Muscle layer of duodenum (tissue), 2 donors: ENCODE measurements at regions not wholly inside any gene's neighbourhood (a gene's known extent, or its start where the extent isn't known, plus 50 kb on each side); places are given as distances from the start of the nearest gene placed in this dataset.

Source experiments
- H3K27ac ChIP-seq: one replicate; pipeline ENCODE4 v1.7.0; 2013; ENCODE audit warnings: mild to moderate bottlenecking, low read length
- H3K27me3 ChIP-seq: one replicate; pipeline ENCODE4 v1.7.0; 2013; ENCODE audit warnings: low read depth, mild to moderate bottlenecking, control low read depth, low read length
- H3K36me3 ChIP-seq, 2 donors: one replicate each; pipeline ENCODE4 v1.7.0; 2013; ENCODE audit warnings: low read length in 2 of 2, control low read depth in 1 of 2, mild to moderate bottlenecking in 1 of 2; ENCODE audit not compliant: insufficient read depth in 2 of 2, control insufficient read depth in 1 of 2
- H3K4me1 ChIP-seq, 2 donors: one replicate each; pipeline ENCODE4 v1.7.0; 2013; ENCODE audit warnings: low read length in 2 of 2, mild to moderate bottlenecking in 2 of 2, control low read depth in 1 of 2, moderate library complexity in 1 of 2; ENCODE audit not compliant: insufficient read depth in 2 of 2, control insufficient read depth in 1 of 2
- H3K4me3 ChIP-seq, 2 donors: one replicate each; pipeline ENCODE4 v1.7.0; 2013; ENCODE audit warnings: low read length in 2 of 2, low read depth in 1 of 2, mild to moderate bottlenecking in 1 of 2
- H3K9me3 ChIP-seq, 2 donors: one replicate each; pipeline ENCODE4 v1.7.0; 2013; ENCODE audit warnings: low read length in 2 of 2, control low read depth in 1 of 2, mild to moderate bottlenecking in 1 of 2; ENCODE audit not compliant: control insufficient read depth in 1 of 2
- donor health status: healthy.

DNA sequence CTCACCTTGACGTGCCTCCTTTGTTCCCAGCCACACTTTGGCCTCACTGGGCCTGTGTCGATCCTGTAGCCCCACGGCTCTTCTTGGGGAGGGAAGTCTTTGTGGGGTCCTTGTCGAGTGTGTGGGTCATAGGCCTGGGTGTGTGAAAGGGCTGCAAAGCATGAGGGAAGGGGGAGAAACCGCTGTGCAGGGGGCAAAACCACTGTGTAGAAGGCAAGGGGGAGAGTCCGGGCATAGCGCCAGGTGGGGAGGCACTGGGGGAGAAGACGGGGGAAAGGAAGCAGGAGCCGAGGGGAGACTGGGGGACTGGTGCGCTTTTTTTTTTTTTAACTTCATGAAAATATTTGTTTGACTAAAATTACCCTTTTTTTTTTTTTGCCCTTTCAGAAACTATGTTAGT is 65.1 kb upstream of the RASD2 start:
- Histone ChIP-seq H3K4me1 (peaks cover 6 to 37% of the 10 kb centered on the region in 2 donors), H3K36me3 (no peaks in the 10 kb centered on the region), H3K9me3 (no peaks in the 10 kb centered on the region), H3K4me3 (no peak overlapping the region), H3K27me3 (no peaks in the 10 kb centered on the region), H3K27ac (no peak overlapping the region)

DNA sequence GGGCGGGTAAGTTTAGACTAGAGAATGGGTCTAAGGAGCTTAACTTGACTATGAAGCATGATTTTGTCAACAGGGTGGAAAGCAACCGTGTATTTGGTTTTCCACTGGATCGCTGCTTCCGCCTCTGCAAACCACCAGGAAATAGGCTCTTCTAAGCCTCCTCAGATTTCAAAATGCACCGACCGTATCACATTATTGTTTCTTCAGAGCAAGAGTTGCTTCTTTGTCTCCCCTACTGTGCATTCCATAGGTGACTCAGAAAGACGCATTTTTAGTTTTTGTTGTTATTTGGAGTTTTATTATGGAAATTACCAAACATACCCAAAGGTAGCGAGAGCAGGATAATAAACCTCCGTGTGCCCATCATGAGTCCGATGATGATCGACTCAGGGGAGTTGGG is 64.3 kb upstream of the RASD2 start:
- H3K27me3 ChIP-seq: no peaks in the 10 kb centered on the region
- no peaks in the 10 kb centered on the region for H3K9me3 ChIP-seq
- H3K4me1 ChIP-seq: peaks cover 12 to 44% of the 10 kb centered on the region in 2 donors
- H3K27ac ChIP-seq: no peak overlapping the region
- H3K36me3 ChIP-seq: no peaks in the 10 kb centered on the region
- no peak overlapping the region for H3K4me3 ChIP-seq

DNA sequence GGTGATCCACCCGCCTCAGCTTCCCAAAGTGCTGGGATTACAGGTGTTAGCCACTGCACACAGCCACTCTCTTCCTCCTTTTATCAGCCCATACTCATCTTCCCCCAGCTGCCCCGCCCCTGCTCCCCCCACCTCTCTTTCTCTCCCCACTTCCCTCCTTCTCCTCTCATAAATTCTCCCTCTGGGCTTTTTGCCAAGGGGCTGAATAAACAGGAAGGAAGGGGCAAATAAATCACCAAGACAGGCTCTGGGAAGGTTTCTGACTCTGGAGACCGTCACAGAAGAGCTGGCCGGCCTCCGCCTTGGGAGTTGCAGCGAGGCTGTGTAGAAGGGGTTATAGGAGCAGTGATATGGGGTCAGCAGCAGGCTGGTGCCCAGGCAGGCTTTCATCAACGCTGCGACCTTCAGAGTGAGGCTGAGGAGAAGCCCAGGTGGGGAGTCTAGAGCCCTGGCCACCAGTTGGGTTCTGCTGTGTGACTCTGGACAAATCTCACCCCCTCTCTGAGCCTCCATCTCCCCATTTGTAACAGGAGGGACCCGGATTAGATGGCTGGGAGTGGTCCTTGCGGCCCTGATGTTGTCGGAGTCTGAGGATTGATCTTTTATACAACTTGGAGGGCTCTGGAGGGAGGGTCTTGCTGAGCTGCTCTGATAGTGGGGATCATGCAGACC is 62.6 kb upstream of the RASD2 start:
- no peaks in the 10 kb centered on the region for H3K36me3 ChIP-seq
- H3K27me3 ChIP-seq: no peaks in the 10 kb centered on the region
- H3K27ac ChIP-seq: no peak overlapping the region
- H3K9me3 ChIP-seq: no peaks in the 10 kb centered on the region
- H3K4me3 ChIP-seq: peak overlapping the region in 1 of 2 donors; percentile 16
- H3K4me1 ChIP-seq: peaks cover 12 to 40% of the 10 kb centered on the region in 2 donors

DNA sequence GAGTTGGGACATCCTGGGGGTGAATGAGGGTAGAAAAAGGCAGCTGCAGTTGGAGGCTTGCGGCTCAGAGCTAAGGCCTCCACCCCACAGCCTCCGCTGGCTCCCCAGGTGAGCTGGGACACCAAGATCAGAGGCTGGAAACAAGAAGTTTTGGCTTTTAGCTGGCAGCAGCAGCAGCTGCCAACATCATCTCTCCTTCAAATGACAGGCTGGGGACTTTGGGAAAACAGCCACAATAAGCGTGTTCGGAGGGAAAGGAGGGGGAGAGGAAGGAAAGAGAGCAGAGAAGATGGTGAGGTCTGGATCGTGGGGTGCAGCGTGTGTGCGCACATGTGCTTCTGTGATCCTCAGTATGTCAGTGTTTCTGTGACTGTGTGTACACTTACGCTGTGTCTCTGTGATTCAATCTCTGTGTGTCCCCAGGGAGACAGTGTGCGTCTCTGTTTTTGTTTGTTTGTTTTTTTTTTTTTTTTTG is 62.0 kb upstream of the RASD2 start:
- H3K4me1 ChIP-seq: peaks cover 12 to 35% of the 10 kb centered on the region in 2 donors
- no peaks in the 10 kb centered on the region for H3K36me3 ChIP-seq
- no peaks in the 10 kb centered on the region for H3K27me3 ChIP-seq
- no peaks in the 10 kb centered on the region for H3K9me3 ChIP-seq
- no peak overlapping the region for H3K27ac ChIP-seq
- H3K4me3 ChIP-seq: peak overlapping the region in 1 of 2 donors; percentile 16

DNA sequence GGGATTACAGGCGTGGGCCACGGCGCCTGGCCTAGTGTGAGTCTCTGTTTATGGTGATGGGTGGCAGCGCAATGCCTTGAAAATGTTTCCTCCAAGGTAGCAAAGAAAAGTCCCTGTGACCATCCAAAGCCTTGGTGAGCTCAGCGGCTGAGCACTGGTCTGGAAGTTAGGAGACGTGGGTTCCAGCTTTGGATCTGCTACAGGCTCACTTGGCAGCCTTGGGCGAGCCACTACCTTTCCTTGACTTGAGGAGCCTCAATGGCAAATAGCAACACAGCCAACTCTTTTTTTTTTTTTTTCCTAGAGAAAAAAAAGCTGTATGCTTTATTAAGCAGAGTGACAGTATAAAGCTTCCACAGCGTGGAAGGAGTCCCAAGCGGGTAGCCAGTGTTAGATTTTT is 61.3 kb upstream of the RASD2 start:
- peaks cover 12 to 35% of the 10 kb centered on the region in 2 donors for H3K4me1 ChIP-seq
- no peaks in the 10 kb centered on the region for H3K36me3 ChIP-seq
- no peaks in the 10 kb centered on the region for H3K27me3 ChIP-seq
- H3K27ac ChIP-seq: no peak overlapping the region
- no peaks in the 10 kb centered on the region for H3K9me3 ChIP-seq
- H3K4me3 ChIP-seq: no peak overlapping the region

DNA sequence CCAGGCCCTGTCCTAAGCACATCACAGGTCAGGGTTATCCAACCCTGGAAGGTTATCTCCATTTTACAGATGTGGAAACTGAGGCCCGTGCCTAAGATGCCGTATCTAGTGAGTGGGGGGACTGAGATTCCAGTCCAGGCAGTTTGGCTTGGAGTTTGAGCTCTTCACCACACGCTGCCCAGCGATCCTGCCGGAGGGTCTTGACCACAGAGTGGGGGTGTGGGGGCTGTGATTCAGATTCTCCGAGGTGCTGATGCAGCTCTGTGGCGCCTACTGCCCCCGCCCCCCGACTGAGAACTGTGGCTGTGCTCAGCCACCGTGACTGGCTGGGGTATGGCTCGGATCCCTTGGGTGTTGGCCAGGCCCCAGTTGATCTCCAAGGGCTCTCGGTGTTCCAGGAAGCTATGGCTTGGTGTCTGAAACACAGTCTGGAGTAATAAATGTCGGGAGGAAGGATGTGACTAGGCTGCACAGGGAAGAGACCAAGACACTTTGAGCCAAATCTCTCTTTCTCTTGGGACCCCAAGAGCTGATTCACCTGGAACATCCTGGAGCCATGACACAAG is 60.6 kb upstream of the RASD2 start:
- H3K9me3 ChIP-seq: no peaks in the 10 kb centered on the region
- H3K27ac ChIP-seq: no peak overlapping the region
- no peak overlapping the region for H3K4me3 ChIP-seq

DNA sequence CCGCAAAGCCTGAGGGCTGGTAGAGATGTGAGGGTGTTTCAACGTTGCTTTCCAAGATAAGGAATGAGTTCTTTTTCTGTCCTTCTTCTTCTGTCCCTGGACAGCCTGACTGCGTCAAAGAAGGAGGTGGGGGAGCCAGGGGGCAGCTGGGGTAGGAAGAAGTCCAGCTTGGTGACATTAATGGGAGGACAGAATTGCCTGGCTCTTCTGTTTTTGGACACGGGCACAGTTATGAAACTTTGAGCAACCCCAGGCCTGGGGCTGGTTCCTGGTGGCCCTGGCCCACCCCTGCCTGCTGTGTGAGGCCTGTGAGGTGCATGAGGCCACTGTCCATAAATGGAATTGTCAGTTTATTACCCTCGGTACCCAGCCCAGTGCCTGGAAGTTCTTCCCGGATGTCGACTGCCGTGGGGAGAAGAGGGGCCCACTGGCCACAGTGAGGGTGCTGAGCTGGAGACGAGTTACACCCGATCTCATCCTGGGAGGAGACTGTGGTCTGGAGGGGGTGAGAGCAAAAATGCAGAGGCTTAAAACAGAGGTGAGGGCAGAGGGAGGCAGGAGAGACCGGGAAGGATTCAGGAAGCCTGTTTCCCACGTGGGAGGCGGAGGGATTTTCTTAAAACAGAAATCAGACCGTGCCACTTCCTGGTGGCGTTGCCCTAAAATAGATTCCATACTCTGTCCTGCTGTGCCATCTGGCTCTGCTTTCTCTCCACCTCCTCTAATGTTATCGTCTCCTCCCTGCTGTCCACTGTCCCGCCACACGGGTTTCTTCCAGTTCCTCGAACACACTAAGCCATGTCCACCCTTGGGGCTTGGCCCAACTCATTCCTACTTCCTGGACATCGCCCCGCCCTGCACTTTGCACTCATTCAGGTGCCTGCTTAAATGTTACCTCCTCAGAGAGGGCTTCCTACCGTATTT is 59.7 kb upstream of the RASD2 start:
- H3K27ac ChIP-seq: no peak overlapping the region
- no peaks in the 10 kb centered on the region for H3K27me3 ChIP-seq
- H3K4me1 ChIP-seq: peaks cover 12 to 38% of the 10 kb centered on the region in 2 donors
- no peaks in the 10 kb centered on the region for H3K9me3 ChIP-seq
- no peaks in the 10 kb centered on the region for H3K36me3 ChIP-seq
- H3K4me3 ChIP-seq: no peak overlapping the region

More for the DNA sequence above, 60.6 kb upstream of the RASD2 start:
- H3K4me1 ChIP-seq: peaks cover 12 to 35% of the 10 kb centered on the region in 2 donors
- H3K27me3 ChIP-seq: no peaks in the 10 kb centered on the region
- H3K36me3 ChIP-seq: no peaks in the 10 kb centered on the region

DNA sequence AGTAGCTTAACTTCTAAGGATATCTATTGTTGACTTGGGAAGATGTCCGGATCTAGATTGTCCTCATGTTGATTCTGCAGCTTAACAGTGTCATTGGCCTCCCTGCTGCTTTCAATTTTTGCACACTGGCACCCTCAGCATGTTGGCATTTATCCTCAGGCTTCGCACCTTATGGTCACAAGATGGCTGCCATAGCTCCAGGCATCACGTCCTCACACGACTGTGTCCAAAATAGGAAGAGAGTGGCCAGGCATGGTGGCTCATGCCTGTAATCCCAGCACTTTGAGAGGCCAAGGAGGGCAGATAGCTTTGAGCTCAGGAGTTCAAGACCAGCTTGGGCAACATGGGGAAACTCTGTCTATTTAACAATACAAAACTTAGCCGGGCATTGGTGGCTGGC is 58.3 kb upstream of the RASD2 start:
- Histone ChIP-seq H3K36me3 (no peaks in the 10 kb centered on the region), H3K27me3 (no peaks in the 10 kb centered on the region), H3K4me1 (peaks cover 12 to 38% of the 10 kb centered on the region in 2 donors), H3K9me3 (no peaks in the 10 kb centered on the region), H3K4me3 (no peak overlapping the region), H3K27ac (no peak overlapping the region)

DNA sequence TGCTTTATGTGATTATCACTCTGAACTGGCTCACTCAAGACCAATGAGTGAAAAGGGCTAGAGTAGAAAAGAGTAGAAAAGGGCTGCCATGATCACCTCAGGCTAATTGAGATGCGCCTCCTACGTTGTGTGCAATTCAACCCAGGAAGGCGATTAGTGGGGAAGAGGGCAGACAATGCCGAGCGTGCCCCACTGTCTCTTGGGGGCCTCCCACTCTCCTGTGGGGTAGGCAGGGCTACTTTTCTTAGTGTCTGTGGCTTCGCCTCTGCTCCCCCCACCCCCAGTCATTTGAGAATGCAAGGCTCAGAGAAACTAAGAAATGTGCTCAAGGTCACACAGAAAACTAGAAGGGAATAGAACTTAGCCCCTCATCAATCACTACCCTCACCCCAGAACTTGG is 57.7 kb upstream of the RASD2 start:
- Histone ChIP-seq H3K9me3 (no peaks in the 10 kb centered on the region), H3K4me3 (no peak overlapping the region), H3K27me3 (no peaks in the 10 kb centered on the region), H3K36me3 (no peaks in the 10 kb centered on the region), H3K4me1 (peaks cover 12 to 37% of the 10 kb centered on the region in 2 donors), H3K27ac (no peak overlapping the region)

DNA sequence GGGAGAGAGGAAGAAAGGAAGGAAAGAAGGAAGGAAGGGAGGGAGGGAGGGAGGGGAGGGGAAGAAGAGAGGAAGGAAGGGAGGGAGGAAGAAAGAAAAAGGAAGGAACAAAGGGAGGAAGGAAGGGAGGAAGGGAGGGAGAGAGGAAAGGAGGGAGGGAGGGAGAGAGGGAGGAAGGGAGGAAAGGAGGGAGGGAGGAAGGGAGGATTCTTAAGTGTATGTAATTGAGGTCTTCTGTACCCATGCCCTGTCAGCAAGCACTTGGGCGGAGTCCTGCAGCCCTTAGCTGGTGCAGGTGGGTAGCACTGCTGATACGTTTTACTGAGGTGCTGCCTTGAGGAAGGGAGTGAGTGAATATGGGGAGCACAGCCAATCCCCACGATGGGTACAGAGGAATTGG is 56.9 kb upstream of the RASD2 start:
- peaks cover 6 to 29% of the 10 kb centered on the region in 2 donors for H3K4me1 ChIP-seq
- H3K9me3 ChIP-seq: no peaks in the 10 kb centered on the region
- H3K27ac ChIP-seq: no peak overlapping the region
- no peak overlapping the region for H3K4me3 ChIP-seq
- H3K36me3 ChIP-seq: no peaks in the 10 kb centered on the region
- H3K27me3 ChIP-seq: no peaks in the 10 kb centered on the region
